ENCODE measurements at regions not wholly inside any gene's neighbourhood (a gene's known extent, or its start where the extent isn't known, plus 50 kb on each side); places are given as distances from the start of the nearest gene placed in this dataset.
"Not testable (repeated sequence)": the region's sequence is repeated elsewhere in the genome, so short reads cannot be mapped to it uniquely, and the experiment has no call there.

GRCh38 chr9:108762348-108763055 is 93.3 kb downstream of the ACTL7B start:
- no peak for DNase-seq

- peak; percentile 88 for DNase-seq
Measured at GRCh38 chr9:108761655-108762347, 94.0 kb downstream of the ACTL7B start.

DNA sequence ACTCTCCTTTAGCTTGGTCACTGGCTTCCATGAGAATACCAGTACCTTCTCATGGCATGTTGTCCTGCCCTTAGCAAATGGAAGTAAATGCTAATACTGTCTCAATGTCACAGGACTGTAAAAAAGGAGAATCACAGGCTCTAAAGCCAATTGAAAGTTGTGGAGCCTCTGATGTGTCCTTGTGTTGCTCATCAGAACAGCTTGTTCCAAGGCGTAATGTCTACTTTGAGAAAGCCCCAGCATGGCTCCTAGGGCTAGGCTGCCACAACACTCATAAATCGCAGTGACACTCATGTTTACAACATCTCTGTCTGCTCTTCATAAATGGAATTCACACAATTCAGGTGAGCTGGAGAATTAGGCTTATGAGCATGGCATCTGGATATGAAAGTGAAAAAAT is 94.9 kb downstream of the ACTL7B start:
- no peak for DNase-seq

DNA sequence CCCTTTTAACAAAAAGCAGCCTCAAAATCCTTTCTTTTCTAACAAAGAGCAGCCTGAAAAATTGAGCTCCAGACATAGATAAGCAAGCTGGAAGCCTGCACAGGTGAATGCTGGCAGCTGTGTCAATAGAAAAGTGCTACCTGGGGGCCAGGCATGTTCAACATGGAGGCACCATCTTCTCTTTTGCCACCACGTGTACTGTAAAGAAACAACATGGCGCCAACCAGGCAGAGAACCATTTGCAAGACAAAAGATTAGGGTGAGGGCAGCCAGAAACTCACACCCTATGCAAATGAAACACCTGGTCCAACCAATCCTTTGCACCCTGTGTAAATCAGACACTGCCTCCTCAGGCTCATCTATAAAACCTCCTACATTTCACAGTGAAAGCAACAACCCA is 96.0 kb downstream of the ACTL7B start:
- no peak for DNase-seq

GRCh38 chr9:108759399-108759798 is 96.4 kb downstream of the ACTL7B start:
- DNase-seq, result no peak

- DNase-seq, result no peak
Measured at GRCh38 chr9:108756746-108757490, 98.9 kb downstream of the ACTL7B start.

DNA sequence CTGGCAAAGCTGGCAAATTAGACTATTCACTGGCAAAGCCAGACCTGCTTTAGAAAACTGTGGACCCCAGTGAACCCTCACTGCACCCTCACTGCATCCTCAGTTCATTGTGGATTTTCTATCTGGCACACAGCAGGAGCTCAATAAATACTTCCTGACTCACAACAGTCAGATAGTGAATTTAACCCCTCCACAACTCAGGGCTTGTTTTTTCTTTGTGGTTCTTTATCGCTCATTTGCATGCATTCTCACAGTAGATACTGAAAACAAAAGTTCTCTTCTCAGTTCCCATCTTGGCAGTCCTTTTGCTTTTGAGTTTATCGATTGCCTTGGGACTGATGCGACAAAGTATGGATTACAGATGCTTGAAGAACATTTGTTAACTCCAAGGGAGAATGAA is 99.8 kb downstream of the ACTL7B start:
- no peak for DNase-seq

DNA sequence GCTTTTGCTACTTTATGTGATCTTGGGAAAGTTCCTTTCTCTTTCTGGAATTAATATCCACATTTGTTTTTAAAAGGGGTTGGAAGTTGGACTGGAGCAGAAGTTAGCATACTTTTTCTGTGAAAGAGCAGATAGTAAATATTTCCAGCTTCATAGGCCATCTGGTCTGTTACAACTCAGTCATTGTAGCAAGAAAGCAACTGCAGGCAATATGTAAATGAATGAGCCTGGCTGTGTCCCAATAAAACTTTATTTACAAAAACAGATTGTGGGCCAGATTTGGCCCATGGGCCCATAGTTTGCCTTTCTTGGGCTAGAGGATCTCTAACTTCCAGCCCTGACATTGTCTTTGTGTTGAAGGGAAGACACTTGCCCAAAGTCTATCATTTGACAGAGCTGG is 104.4 kb downstream of the ACTL7B start:
- no peak for DNase-seq

- DNase-seq, result no peak
Measured at GRCh38 chr9:108750661-108751215, 105.0 kb downstream of the ACTL7B start.

DNA sequence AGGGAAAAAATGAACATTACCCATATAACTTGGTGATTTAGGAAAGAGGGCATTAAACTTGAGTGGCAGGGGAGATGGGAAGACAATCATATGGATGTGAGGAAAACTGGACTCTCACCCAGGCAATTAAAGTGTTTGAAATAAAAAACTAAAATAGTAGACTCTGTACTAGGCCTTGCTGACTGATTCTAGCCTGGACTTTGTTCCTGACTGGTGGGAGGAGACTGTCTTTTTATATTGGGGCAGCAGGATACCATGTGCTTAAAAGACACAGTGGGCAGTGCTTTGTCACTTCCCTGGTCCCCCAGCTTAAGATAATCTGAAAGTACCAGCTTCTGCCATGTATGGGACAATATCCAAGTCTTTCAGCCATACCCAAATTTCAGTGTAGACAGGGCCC is 107.0 kb downstream of the ACTL7B start:
- no peak for DNase-seq

- no peak for DNase-seq
Measured at GRCh38 chr9:108746864-108747263, 108.9 kb downstream of the ACTL7B start.

DNA sequence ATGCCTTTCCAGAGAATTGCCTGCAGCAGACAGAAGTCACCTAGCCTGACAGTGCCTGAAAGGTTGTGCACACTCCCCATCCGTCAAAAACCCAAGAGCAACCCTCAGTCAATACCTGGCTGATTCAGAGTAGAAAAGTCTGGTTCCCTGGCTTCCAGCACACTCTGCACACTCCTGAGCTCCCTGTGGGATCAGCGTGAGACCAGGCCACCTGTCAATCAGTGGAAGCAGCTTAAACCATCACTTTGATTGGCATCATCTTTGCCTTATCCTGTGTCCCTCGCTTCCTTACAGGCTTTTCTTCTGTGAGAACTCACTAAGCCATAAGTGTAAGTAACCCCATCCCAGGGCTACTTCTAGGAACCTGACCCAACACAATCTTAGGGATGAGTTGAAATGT is 109.8 kb downstream of the ACTL7B start:
- no peak for DNase-seq

DNA sequence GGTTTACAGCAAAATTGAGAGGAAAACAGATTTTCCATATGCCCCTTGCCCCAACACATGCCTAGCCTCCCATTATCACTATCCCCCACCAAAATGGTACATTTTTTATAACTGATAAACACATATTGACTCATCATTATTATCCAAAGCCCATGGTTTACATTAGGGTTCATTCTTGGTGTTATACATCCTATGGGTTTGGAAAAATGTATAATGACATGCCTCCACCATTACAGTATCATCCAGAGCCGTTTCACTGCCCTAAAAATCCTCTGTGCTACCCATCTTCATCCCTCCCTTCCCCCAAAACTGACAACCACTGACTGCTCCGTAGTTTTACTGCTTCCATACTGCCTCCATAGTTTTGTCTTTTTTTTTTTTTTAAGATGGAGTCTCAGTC is 111.1 kb downstream of the ACTL7B start:
- no peak for DNase-seq

- DNase-seq, result peak; percentile 80
Measured at GRCh38 chr9:108743901-108744371, 111.8 kb downstream of the ACTL7B start.

DNA sequence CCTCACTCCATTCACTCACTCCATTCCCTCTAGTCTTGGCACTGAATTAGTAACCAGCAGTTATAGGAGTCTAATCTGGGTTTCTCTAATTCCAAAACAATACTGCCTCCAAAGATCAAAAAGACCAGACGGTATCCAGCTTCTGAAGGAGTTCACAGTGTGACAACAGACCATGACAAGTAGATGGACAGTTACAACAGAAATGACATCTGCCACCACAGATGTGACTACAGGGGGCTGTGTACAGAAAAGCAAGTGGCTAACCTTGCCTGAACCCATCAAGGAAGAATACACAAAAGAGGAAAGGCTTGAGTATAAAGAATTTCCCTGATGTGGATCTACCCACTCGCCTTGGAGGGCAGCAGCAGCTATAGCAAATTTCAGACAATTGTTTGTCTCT is 112.4 kb downstream of the ACTL7B start:
- DNase-seq, result peak; percentile 49

GRCh38 chr9:108742191-108742590 is 113.6 kb downstream of the ACTL7B start:
- no peak for DNase-seq

- not testable (repeated sequence) for DNase-seq
Measured at GRCh38 chr9:108731292-108731691, 124.5 kb downstream of the ACTL7B start.

DNA sequence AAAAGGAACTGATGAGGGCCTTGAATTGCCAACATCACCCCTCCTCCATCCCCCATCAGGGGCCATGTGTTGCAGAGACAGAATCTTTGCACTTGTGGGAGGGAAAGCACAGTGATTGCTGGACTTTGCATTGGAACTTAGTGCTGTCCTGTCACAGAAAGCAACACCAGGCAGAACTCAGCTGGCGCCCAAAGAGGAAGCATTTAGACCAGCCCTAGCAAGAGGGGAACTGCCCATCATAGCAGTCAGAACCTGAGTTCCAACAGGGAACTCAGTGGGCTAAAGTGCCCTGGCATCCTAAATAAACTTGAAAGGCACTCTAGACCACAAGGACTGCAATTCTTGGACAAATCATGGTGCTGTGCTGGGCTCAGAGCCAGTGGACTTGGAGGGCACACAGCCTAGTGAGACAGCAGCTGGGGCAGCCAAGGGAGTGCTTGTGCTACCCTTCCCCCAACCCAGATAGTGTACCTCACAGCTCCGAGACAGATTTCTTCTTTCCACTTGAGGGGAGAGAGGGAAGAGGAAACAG is 128.1 kb downstream of the ACTL7B start:
- DNase-seq, result no peak

- DNase-seq, result no peak
Measured at GRCh38 chr9:108724652-108725051, 131.1 kb downstream of the ACTL7B start.

DNA sequence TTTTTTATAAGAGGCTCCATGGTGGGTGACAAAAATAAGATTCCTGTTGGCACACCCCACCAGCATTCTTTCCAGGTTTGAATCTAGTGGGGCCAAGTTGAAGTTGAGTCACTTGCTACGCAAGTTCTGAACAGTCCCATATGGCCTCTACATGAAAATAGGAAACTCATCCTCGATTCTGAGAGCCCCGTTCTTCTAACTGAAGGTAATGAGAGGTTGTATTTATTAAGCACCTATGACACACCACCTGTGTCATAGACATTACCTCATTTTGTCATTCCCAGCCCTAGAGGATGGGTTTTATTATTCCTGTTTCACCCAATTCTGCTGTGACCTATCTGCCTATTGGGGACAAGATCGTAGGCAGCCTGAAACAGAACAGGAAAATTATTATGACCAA is 131.7 kb downstream of the ACTL7B start:
- no peak for DNase-seq

GRCh38 chr9:108722396-108722795 is 133.4 kb downstream of the ACTL7B start:
- DNase-seq, result no peak

GRCh38 chr9:108720191-108720642 is 135.6 kb downstream of the ACTL7B start:
- no peak for DNase-seq

- no peak for DNase-seq
Measured at GRCh38 chr9:108710424-108710823, 145.4 kb downstream of the ACTL7B start.

Measured in eye (tissue), 1 donor.